ENCODE measurements at regions not wholly inside any gene's neighbourhood (a gene's known extent, or its start where the extent isn't known, plus 50 kb on each side); places are given as distances from the start of the nearest gene placed in this dataset.
"Not testable (repeated sequence)": the region's sequence is repeated elsewhere in the genome, so short reads cannot be mapped to it uniquely, and the experiment has no call there.

- no peaks in the 10 kb centered on the region for H3K4me1 Mint-ChIP-seq
- no peaks in the 10 kb centered on the region for H3K27me3 Mint-ChIP-seq
- no peaks in the 10 kb centered on the region for H3K36me3 Mint-ChIP-seq
- H3K4me3 Mint-ChIP-seq, result no peak overlapping the region
- DNase-seq, result no peak
- CTCF ChIA-PET, result no interaction called here
- H3K27ac Mint-ChIP-seq, result no peak overlapping the region
- H3K9me3 Mint-ChIP-seq, result peaks cover 3% of the 10 kb centered on the region
Observed at GRCh38 chr4:75251547-75251946, 262.7 kb downstream of the RCHY1 start.

GRCh38 chr4:75249739-75250138 is 264.5 kb downstream of the RCHY1 start:
- no peaks in the 10 kb centered on the region for H3K27me3 Mint-ChIP-seq
- no peaks in the 10 kb centered on the region for H3K36me3 Mint-ChIP-seq
- CTCF ChIA-PET, result no interaction called here
- DNase-seq, result no peak
- no peak overlapping the region for H3K27ac Mint-ChIP-seq
- H3K4me1 Mint-ChIP-seq, result no peaks in the 10 kb centered on the region
- peaks cover 3% of the 10 kb centered on the region for H3K9me3 Mint-ChIP-seq
- no peak overlapping the region for H3K4me3 Mint-ChIP-seq

DNA sequence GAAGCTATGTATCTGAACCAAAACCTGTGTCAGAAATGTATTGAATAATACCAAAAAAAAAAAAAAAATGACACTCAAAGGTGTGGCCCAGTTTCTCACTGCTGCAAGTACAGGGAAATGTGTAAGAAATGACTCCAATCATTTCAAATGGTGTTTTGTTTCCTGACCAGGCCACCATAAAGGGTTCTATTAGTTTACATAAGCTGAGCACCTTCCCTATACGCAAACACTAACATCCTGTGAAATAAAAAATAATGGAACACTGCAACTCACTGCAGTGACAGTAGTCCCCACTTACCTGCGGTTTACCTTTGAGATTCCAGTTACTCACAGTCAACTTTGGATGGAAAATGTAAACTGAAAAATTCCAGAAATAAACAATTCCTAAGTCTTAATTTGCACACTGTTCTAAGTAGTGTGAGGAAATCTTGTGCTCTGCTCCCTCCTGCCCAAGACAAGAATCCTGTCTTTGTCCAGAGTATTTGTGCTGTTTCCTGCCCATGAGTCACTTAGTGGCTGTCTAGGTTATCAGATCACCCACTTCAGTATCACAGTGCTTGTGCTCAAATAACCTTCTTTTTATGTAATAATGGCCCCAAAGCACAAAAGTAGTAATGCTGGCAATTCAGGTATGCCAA is 265.3 kb downstream of the RCHY1 start:
- no peaks in the 10 kb centered on the region for H3K36me3 Mint-ChIP-seq
- H3K4me1 Mint-ChIP-seq, result no peaks in the 10 kb centered on the region
- peaks cover 3% of the 10 kb centered on the region for H3K9me3 Mint-ChIP-seq
- no peak overlapping the region for H3K27ac Mint-ChIP-seq
- H3K4me3 Mint-ChIP-seq, result no peak overlapping the region
- no peak for DNase-seq
- CTCF ChIA-PET, result interaction anchor here (0.6 kb wide), 1 partner anchor 12 kb away, joined by 3 read pairs; no protein-coding TSS in a partner anchor
- H3K27me3 Mint-ChIP-seq, result no peaks in the 10 kb centered on the region

- Mint-ChIP-seq H3K4me3 (no peak overlapping the region), H3K36me3 (no peaks in the 10 kb centered on the region), H3K27ac (no peak overlapping the region), H3K9me3 (no peaks in the 10 kb centered on the region), H3K27me3 (no peaks in the 10 kb centered on the region), H3K4me1 (no peaks in the 10 kb centered on the region)
- no peak for DNase-seq
- CTCF ChIA-PET, result no interaction called here
Observed at GRCh38 chr4:75244325-75244724, 269.9 kb downstream of the RCHY1 start.

GRCh38 chr4:75243570-75243969 is 270.6 kb downstream of the RCHY1 start:
- CTCF ChIA-PET, result no interaction called here
- H3K27me3 Mint-ChIP-seq, result no peaks in the 10 kb centered on the region
- no peak for DNase-seq
- no peak overlapping the region for H3K4me3 Mint-ChIP-seq
- no peak overlapping the region for H3K27ac Mint-ChIP-seq
- no peaks in the 10 kb centered on the region for H3K4me1 Mint-ChIP-seq
- H3K9me3 Mint-ChIP-seq, result no peaks in the 10 kb centered on the region
- no peaks in the 10 kb centered on the region for H3K36me3 Mint-ChIP-seq

DNA sequence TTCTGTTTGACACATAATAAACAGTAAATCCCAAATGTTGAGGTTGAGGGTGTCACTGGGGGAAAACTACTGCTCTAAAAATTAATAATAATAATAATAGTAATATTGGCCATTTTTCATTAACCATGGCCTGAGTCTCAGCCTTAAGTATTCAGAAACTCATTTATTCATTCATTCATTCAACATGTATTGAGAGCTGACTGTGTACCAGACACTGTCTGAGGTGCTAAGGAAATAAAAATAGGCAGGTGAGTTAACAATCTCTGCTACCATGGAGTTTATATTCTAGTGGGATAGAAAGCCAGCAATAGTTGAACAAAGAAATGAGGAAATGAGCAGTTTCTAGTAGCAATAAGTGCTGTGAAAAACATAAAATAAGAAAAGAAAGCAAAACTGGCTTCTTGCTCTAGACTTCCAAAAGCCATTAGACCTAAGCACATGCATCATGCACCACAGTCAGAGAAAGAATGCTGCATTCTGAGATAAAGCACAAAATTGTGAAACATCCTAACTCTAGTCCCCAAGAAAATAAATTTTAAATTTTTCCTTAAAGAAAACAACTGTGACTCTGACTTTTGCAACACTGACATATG is 278.7 kb downstream of the RCHY1 start:
- Mint-ChIP-seq H3K27ac (no peak overlapping the region), H3K4me1 (no peaks in the 10 kb centered on the region), H3K27me3 (no peaks in the 10 kb centered on the region), H3K9me3 (no peaks in the 10 kb centered on the region), H3K4me3 (no peak overlapping the region), H3K36me3 (no peaks in the 10 kb centered on the region)
- CTCF ChIA-PET, result no interaction called here
- DNase-seq, result no peak

GRCh38 chr4:75232546-75232945 is 281.7 kb downstream of the RCHY1 start:
- CTCF ChIA-PET, result no interaction called here
- no peak overlapping the region for H3K27ac Mint-ChIP-seq
- DNase-seq, result no peak
- H3K4me3 Mint-ChIP-seq, result no peak overlapping the region
- no peaks in the 10 kb centered on the region for H3K27me3 Mint-ChIP-seq
- no peaks in the 10 kb centered on the region for H3K4me1 Mint-ChIP-seq
- H3K36me3 Mint-ChIP-seq, result no peaks in the 10 kb centered on the region
- no peaks in the 10 kb centered on the region for H3K9me3 Mint-ChIP-seq

GRCh38 chr4:75229806-75230570 is 284.2 kb downstream of the RCHY1 start:
- Mint-ChIP-seq H3K27me3 (no peaks in the 10 kb centered on the region), H3K27ac (no peak overlapping the region), H3K36me3 (no peaks in the 10 kb centered on the region), H3K4me1 (no peaks in the 10 kb centered on the region), H3K9me3 (peaks cover 3% of the 10 kb centered on the region), H3K4me3 (no peak overlapping the region)
- no peak for DNase-seq
- CTCF ChIA-PET, result no interaction called here

- no peak overlapping the region for H3K27ac Mint-ChIP-seq
- no peak for DNase-seq
- H3K9me3 Mint-ChIP-seq, result peaks cover 2% of the 10 kb centered on the region
- no peaks in the 10 kb centered on the region for H3K27me3 Mint-ChIP-seq
- CTCF ChIA-PET, result no interaction called here
- no peaks in the 10 kb centered on the region for H3K4me1 Mint-ChIP-seq
- no peak overlapping the region for H3K4me3 Mint-ChIP-seq
- no peaks in the 10 kb centered on the region for H3K36me3 Mint-ChIP-seq
Observed at GRCh38 chr4:75213480-75213879, 280.6 kb downstream of the PARM1 start.

DNA sequence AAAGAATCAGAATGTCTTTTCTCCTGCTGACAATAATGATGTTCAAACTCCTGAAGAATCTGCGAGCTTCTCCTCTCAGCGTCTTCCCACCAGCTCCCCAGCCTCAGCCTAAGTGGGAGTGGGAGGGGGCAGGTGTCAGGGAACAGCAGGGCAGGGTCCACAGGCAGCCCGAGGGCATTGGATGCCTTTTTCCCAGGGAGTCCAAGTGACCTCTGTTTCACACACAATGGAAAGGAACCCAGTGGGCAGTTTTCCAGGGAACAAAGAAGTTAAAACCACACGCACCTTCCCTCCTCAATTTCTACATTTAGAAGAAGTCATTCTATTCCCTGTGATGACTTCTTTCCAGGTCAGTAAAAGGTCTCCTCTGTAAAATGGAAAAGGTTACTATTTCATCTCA is 278.5 kb downstream of the PARM1 start:
- Mint-ChIP-seq H3K9me3 (peaks cover 2% of the 10 kb centered on the region), H3K27me3 (no peaks in the 10 kb centered on the region), H3K36me3 (no peaks in the 10 kb centered on the region), H3K4me1 (no peaks in the 10 kb centered on the region), H3K27ac (no peak overlapping the region), H3K4me3 (no peak overlapping the region)
- DNase-seq, result no peak
- CTCF ChIA-PET, result no interaction called here

DNA sequence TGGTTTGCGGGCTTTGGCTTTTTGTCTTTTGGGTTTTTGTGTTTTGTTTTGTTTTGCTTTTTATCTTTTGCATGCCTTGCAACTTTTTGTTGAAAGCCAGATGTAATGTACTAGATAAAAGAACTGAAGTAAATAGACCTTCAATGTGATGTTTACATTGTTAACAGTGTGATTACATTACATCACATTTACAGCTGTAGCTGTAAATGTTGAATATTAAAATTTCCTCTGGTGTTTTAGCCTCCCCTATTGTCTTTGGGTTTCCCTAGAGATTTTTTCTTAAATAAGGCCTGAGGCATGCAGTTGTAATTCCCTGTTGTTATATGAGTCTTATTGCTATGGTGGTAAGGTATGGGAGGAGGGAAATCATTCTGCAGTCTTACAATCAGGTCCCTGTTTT is 275.0 kb downstream of the PARM1 start:
- no peak for DNase-seq
- CTCF ChIA-PET, result no interaction called here
- Mint-ChIP-seq H3K36me3 (no peaks in the 10 kb centered on the region), H3K27me3 (no peaks in the 10 kb centered on the region), H3K4me3 (no peak overlapping the region), H3K4me1 (no peaks in the 10 kb centered on the region), H3K9me3 (peaks cover 3% of the 10 kb centered on the region), H3K27ac (no peak overlapping the region)

- no peaks in the 10 kb centered on the region for H3K36me3 Mint-ChIP-seq
- CTCF ChIA-PET, result no interaction called here
- H3K27ac Mint-ChIP-seq, result no peak overlapping the region
- H3K4me3 Mint-ChIP-seq, result no peak overlapping the region
- peaks cover 10% of the 10 kb centered on the region for H3K9me3 Mint-ChIP-seq
- no peak for DNase-seq
- no peaks in the 10 kb centered on the region for H3K4me1 Mint-ChIP-seq
- H3K27me3 Mint-ChIP-seq, result no peaks in the 10 kb centered on the region
Observed at GRCh38 chr4:75195111-75195510, 262.2 kb downstream of the PARM1 start.

DNA sequence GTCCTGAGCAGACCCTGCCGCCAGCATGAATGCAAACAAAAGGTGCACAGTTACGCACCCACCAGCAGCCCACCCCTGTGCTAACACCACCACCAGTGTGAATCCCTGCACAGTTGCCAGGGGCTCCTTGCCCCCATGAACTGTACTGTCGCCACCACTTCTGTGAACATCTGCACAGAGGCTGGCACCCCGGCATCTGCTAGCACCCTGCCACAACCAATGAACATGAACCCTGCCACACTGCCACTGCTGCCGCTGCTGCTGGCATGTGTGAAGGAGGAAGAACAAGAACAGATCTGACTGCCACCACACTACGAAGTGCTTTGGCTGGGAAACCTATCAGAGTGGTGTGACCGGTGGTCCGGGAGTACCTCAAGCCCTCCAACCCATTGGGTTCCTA is 261.3 kb downstream of the PARM1 start:
- CTCF ChIA-PET, result no interaction called here
- H3K9me3 Mint-ChIP-seq, result peaks cover 10% of the 10 kb centered on the region
- H3K27ac Mint-ChIP-seq, result no peak overlapping the region
- H3K27me3 Mint-ChIP-seq, result no peaks in the 10 kb centered on the region
- H3K4me1 Mint-ChIP-seq, result no peaks in the 10 kb centered on the region
- no peak overlapping the region for H3K4me3 Mint-ChIP-seq
- DNase-seq, result no peak
- no peaks in the 10 kb centered on the region for H3K36me3 Mint-ChIP-seq

DNA sequence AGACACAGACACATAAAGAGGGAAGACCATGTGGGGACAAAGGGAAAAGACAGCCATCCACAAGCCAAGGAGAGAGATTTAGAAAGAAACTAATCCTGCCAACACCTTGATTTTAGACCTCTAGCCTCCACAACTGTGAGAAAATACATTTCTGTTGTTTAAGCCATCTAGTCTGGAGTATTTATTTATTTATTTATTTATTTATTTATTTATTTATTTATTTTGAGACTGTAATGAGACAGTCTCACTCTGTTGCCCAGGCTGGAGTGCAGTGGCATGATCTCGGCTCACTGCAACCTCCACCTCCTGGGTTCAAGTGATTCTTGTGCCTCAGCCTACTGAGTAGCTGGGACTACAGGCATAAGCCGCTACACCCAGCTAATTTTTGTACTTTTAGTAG is 259.3 kb downstream of the PARM1 start:
- H3K4me3 Mint-ChIP-seq, H3K27ac Mint-ChIP-seq, H3K27me3 Mint-ChIP-seq, H3K4me1 Mint-ChIP-seq, DNase-seq, CTCF ChIA-PET, H3K36me3 Mint-ChIP-seq, H3K9me3 Mint-ChIP-seq: not testable (repeated sequence)

GRCh38 chr4:75189711-75190335 is 256.9 kb downstream of the PARM1 start:
- Mint-ChIP-seq H3K27ac (no peak overlapping the region), H3K4me3 (no peak overlapping the region), H3K36me3 (no peaks in the 10 kb centered on the region), H3K4me1 (no peaks in the 10 kb centered on the region), H3K27me3 (no peaks in the 10 kb centered on the region), H3K9me3 (peaks cover 8% of the 10 kb centered on the region)
- DNase-seq, result no peak
- CTCF ChIA-PET, result no interaction called here

Measured in activated naive CD4-positive, alpha-beta T cell treated with anti-CD3 and anti-CD28 coated beads, Interleukin-2, amount 10 ng/mL, durations not matched to agents 7 days and 5 days (primary cell).